Uterus (tissue), 3 donors: ENCODE measurements at regions not wholly inside any gene's neighbourhood (a gene's known extent, or its start where the extent isn't known, plus 50 kb on each side); places are given as distances from the start of the nearest gene placed in this dataset.

Experiments
- DNase-seq, 2 donors: peaks; one replicate each; pipeline ENCODE4 v3.0.0-alpha.2; 2019 to 2020
- H3K27ac ChIP-seq, 2 donors: fragments of 200-600 bp; sonication (generic); 1 replicate in 1 of 2; 2 replicates in 1 of 2; pipeline ENCODE4 v1.5.1; 2016 to 2018
- H3K27me3 ChIP-seq, 2 donors: fragments of 200-600 bp; sonication (generic); one replicate each; pipeline ENCODE4 v1.5.1; 2018 to 2019; ENCODE audit warnings: control low read depth in 1 of 2
- H3K36me3 ChIP-seq, 2 donors: fragments of 200-600 bp; sonication (generic); one replicate each; pipeline ENCODE4 v1.5.1; 2019; ENCODE audit warnings: control low read depth in 1 of 2
- H3K4me1 ChIP-seq, 2 donors: fragments of 200-600 bp; sonication (generic); one replicate each; pipeline ENCODE4 v1.5.1; 2018 to 2019; ENCODE audit warnings: control low read depth in 1 of 2
- H3K4me3 ChIP-seq, 2 donors: fragments of 200-600 bp; sonication (generic); 1 replicate in 1 of 2; 2 replicates in 1 of 2; pipeline ENCODE4 v1.5.1; 2018 to 2019; ENCODE audit warnings: mild to moderate bottlenecking in 1 of 2
- H3K9me3 ChIP-seq, 2 donors: fragments of 200-600 bp; sonication (generic); one replicate each; pipeline ENCODE4 v1.5.1; 2019; ENCODE audit warnings: control low read depth in 1 of 2
- CTCF ChIP-seq, 4 experiments: fragments of 200-600 bp in 2 of 4; fragments of 450-650 bp in 2 of 4; sonication (generic) in 2 of 4; IDR thresholded peaks; one replicate each; pipeline ENCODE4 v1.5.1; 2016 to 2019; ENCODE audit warnings: antibody characterized with exemption in 4 of 4, mild to moderate bottlenecking in 2 of 4, moderate library complexity in 1 of 4
- POLR2A ChIP-seq, 2 donors: fragments of 450-650 bp; IDR thresholded peaks; one replicate each; pipeline ENCODE4 v1.6.1; 2016; ENCODE audit warnings: antibody characterized with exemption in 2 of 2, mild to moderate bottlenecking in 1 of 2, moderate library complexity in 1 of 2
- intact Hi-C: fragments of 100-400 bp; cut with DNase I; formaldehyde crosslinking; loops from one replicate; pipeline ENCODE4 v1.15.1; 2023; ENCODE audit warnings: low total_unique reads
- donor health status: DM: yes; HTN: yes; CAD: no.

GRCh38 chr10:63862860-63863259, 341.7 kb downstream of the REEP3 start:
- no peaks in the 10 kb centered on the region for H3K36me3 ChIP-seq
- TF ChIP-seq POLR2A (IDR thresholded peaks at IDR 0.05), result no peak
- TF ChIP-seq CTCF (IDR thresholded peaks at IDR 0.05), result no peak

DNA sequence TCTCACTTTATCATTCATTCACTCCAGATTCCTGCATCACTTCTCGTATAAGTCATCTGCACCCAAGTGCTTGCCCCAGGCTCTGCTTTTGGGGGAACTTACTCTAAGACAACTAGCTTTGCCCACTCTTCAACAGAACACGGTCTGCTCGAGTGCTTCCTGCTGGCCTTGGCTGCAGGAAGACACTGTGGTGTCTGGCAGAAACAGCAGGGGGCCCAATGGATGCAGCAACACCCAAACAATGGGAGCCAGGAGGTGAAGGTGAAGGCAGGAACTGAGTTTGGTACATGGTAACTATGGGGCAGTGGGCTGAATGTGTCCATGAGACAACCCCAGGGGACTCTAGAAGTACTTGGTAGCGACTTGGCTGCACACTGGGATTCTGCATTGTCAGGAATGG, 344.0 kb downstream of the REEP3 start:
- intact Hi-C loops, result no loop called here
- H3K4me3 ChIP-seq, result no peak overlapping the region

More at GRCh38 chr10:63862860-63863259, 341.7 kb downstream of the REEP3 start:
- Histone ChIP-seq H3K9me3 (no peaks in the 10 kb centered on the region), H3K4me1 (no peaks in the 10 kb centered on the region), H3K4me3 (no peak overlapping the region), H3K27ac (no peak overlapping the region), H3K27me3 (no peaks in the 10 kb centered on the region)
- intact Hi-C loops, result no loop called here
- no peak for DNase-seq

DNA sequence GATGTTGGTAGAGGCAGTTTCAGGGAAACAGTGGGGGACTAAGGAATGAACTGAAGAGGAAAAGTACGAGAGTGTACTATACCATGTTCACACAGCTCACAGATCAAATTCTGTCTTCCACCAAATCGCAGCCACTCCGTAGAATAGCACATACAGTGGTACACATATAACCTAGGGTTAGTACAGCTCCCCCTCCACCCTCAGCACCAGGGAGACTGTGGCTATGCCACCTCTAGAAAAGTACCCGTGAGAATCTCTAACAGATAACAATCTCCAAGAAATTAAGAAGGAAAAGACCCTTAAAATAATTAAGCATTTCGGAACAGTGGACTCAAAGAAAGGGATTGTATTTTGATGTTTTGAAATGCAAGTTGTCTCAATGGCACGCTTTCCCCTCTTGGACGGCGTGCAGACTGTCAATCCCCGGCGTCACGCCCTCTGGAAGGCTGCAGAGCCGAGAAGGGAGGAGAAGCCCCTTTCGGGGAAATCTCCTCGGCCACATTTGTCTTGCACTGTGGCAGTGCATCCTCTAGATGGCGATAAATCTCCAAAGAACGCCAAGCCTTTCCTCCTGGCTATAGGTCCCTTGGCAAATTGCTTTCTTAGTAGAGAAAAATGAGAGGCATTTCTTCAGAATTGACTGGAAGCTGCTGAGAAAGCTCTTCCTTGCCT, 345.0 kb downstream of the REEP3 start:
- no peak overlapping the region for H3K4me3 ChIP-seq
- no peaks in the 10 kb centered on the region for H3K4me1 ChIP-seq
- no peak overlapping the region for H3K27ac ChIP-seq
- peak; percentile 20 to 41 for DNase-seq
- no peaks in the 10 kb centered on the region for H3K27me3 ChIP-seq
- intact Hi-C loops, result no loop called here
- H3K36me3 ChIP-seq, result no peaks in the 10 kb centered on the region
- no peaks in the 10 kb centered on the region for H3K9me3 ChIP-seq
- no peak for TF ChIP-seq POLR2A (IDR thresholded peaks at IDR 0.05)
- TF ChIP-seq CTCF (IDR thresholded peaks at IDR 0.05), result peak; percentile 55 to 69 (median 64)

More for the DNA sequence above, 344.0 kb downstream of the REEP3 start:
- DNase-seq, result no peak
- no peak overlapping the region for H3K27ac ChIP-seq
- H3K4me1 ChIP-seq, result no peaks in the 10 kb centered on the region
- TF ChIP-seq CTCF (IDR thresholded peaks at IDR 0.05), result no peak
- TF ChIP-seq POLR2A (IDR thresholded peaks at IDR 0.05), result no peak
- no peaks in the 10 kb centered on the region for H3K36me3 ChIP-seq
- no peaks in the 10 kb centered on the region for H3K9me3 ChIP-seq
- H3K27me3 ChIP-seq, result no peaks in the 10 kb centered on the region

- no peaks in the 10 kb centered on the region for H3K27me3 ChIP-seq
- TF ChIP-seq POLR2A (IDR thresholded peaks at IDR 0.05), result no peak
- peak in 1 of 4 experiments; percentile 30 for TF ChIP-seq CTCF (IDR thresholded peaks at IDR 0.05)
- DNase-seq, result no peak
- intact Hi-C loops, result no loop called here
- H3K9me3 ChIP-seq, result no peaks in the 10 kb centered on the region
- H3K36me3 ChIP-seq, result no peaks in the 10 kb centered on the region
- H3K4me3 ChIP-seq, result no peak overlapping the region
- H3K27ac ChIP-seq, result no peak overlapping the region
- H3K4me1 ChIP-seq, result no peaks in the 10 kb centered on the region
Measured at GRCh38 chr10:63866747-63867140, 345.5 kb downstream of the REEP3 start.

DNA sequence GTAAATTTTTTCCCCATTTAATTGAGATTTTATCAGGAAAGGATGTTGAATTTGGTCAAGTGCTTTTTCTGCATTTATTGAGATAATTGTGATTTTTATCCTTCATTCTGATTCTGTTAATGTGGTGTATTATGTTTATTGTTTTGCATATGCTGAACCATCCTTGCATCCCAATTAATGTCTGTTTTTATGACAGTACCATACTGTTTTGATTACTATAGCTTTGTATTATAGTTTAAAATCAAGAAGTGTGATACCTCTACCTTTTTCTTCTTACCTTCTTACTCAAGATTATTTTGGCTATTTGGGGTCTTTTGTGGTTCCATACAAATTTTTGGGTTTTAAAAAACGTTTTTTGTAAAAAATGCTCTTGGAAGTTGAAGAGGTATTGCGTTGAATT, 357.2 kb downstream of the REEP3 start:
- H3K4me1 ChIP-seq, result no peaks in the 10 kb centered on the region
- no peaks in the 10 kb centered on the region for H3K27me3 ChIP-seq
- TF ChIP-seq CTCF (IDR thresholded peaks at IDR 0.05), result no peak
- TF ChIP-seq POLR2A (IDR thresholded peaks at IDR 0.05), result no peak
- H3K27ac ChIP-seq, result no peak overlapping the region
- H3K9me3 ChIP-seq, result no peaks in the 10 kb centered on the region
- no peak for DNase-seq
- intact Hi-C loops, result no loop called here
- H3K4me3 ChIP-seq, result no peak overlapping the region
- H3K36me3 ChIP-seq, result no peaks in the 10 kb centered on the region
